Breast epithelium (tissue), 4 donors: ENCODE measurements at regions not wholly inside any gene's neighbourhood (a gene's known extent, or its start where the extent isn't known, plus 50 kb on each side); places are given as distances from the start of the nearest gene placed in this dataset.
"Not testable (repeated sequence)": the region's sequence is repeated elsewhere in the genome, so short reads cannot be mapped to it uniquely, and the experiment has no call there.

Source experiments
- DNase-seq, 2 donors: peaks; one replicate each; pipeline ENCODE4 v3.0.0-alpha.2; 2019; ENCODE audit warnings: low spot score in 2 of 2
- H3K27ac ChIP-seq, 2 donors: fragments of 200-600 bp; sonication (generic) in 1 of 2; one replicate each; pipeline ENCODE4 v1.5.1; 2016 to 2019; ENCODE audit warnings: mild to moderate bottlenecking in 1 of 2
- H3K27me3 ChIP-seq, 2 donors: fragments of 200-600 bp; sonication (generic) in 1 of 2; one replicate each; pipeline versions ENCODE4 v1.5.1 to v1.6.0; 2017 to 2019; ENCODE audit warnings: control low read depth in 1 of 2, mild to moderate bottlenecking in 1 of 2
- H3K36me3 ChIP-seq: fragments of 200-600 bp; one replicate; pipeline ENCODE4 v1.5.1; 2019
- H3K4me1 ChIP-seq, 2 donors: fragments of 200-600 bp; sonication (generic); one replicate each; pipeline ENCODE4 v1.5.1; 2016 to 2019; ENCODE audit warnings: control low read depth in 1 of 2
- H3K4me3 ChIP-seq, 3 donors: fragments of 200-600 bp; sonication (generic); 1 replicate in 2 of 3; 2 replicates in 1 of 3; pipeline ENCODE4 v1.5.1; 2016 to 2019; ENCODE audit warnings: mild to moderate bottlenecking in 3 of 3, moderate library complexity in 2 of 3
- H3K9me3 ChIP-seq, 2 donors: fragments of 200-600 bp; sonication (generic) in 1 of 2; one replicate each; pipeline ENCODE4 v1.5.1; 2016 to 2019; ENCODE audit warnings: control low read depth in 1 of 2
- POLR2A ChIP-seq: fragments of 450-650 bp; IDR thresholded peaks from one replicate; pipeline ENCODE4 v1.6.1; 2016; ENCODE audit warnings: antibody characterized with exemption, mild to moderate bottlenecking, moderate library complexity
- POLR2AphosphoS5 ChIP-seq, 3 donors: sonication (generic); formaldehyde crosslinking; IDR thresholded peaks; one replicate each; pipeline ENCODE4 v1.6.1; 2017; ENCODE audit warnings: antibody characterized with exemption in 3 of 3
- intact Hi-C: fragments of 100-400 bp; cut with DNase I; formaldehyde crosslinking; loops from one replicate; pipeline ENCODE4 v1.15.1; 2023; ENCODE audit warnings: low total_unique reads
- TF ChIP-seq, protein P1 (sequence below), 3 donors: fragments of 450-650 bp; IDR thresholded peaks; one replicate each; pipeline ENCODE4 v1.5.1; 2016 to 2017; ENCODE audit warnings: antibody characterized with exemption in 3 of 3, mild to moderate bottlenecking in 3 of 3, moderate library complexity in 3 of 3

DNA sequence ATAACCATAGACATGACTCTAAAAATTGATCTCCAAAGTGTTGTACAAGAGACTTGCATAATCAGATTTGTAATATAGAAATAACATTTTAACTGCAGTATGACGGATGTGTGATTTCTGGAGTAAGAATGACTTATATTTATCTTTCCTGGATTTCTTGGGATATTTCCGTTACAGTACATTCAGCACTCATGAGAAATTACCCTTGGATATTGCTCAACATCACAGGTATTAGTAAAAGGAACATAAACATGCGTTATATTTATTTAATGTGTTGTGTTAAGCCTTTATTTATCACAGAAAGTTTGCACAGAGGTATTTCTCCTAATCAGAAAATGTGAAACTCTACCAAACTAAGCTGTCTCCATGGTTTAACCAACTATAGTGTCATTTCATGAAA lies 1823.9 kb upstream of the C9orf72 start:
- Histone ChIP-seq H3K4me3 (no peak overlapping the region), H3K36me3 (no peaks in the 10 kb centered on the region), H3K9me3 (peaks cover 0 to 3% of the 10 kb centered on the region in 2 donors), H3K27me3 (no peaks in the 10 kb centered on the region), H3K4me1 (no peaks in the 10 kb centered on the region), H3K27ac (no peak overlapping the region)
- no peak for DNase-seq
- TF ChIP-seq POLR2AphosphoS5 (IDR thresholded peaks at IDR 0.05) = no peak
- TF ChIP-seq, protein P1, sequence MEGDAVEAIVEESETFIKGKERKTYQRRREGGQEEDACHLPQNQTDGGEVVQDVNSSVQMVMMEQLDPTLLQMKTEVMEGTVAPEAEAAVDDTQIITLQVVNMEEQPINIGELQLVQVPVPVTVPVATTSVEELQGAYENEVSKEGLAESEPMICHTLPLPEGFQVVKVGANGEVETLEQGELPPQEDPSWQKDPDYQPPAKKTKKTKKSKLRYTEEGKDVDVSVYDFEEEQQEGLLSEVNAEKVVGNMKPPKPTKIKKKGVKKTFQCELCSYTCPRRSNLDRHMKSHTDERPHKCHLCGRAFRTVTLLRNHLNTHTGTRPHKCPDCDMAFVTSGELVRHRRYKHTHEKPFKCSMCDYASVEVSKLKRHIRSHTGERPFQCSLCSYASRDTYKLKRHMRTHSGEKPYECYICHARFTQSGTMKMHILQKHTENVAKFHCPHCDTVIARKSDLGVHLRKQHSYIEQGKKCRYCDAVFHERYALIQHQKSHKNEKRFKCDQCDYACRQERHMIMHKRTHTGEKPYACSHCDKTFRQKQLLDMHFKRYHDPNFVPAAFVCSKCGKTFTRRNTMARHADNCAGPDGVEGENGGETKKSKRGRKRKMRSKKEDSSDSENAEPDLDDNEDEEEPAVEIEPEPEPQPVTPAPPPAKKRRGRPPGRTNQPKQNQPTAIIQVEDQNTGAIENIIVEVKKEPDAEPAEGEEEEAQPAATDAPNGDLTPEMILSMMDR (IDR thresholded peaks at IDR 0.05) = no peak
- TF ChIP-seq POLR2A = no peak
- intact Hi-C loops = no loop called here

DNA sequence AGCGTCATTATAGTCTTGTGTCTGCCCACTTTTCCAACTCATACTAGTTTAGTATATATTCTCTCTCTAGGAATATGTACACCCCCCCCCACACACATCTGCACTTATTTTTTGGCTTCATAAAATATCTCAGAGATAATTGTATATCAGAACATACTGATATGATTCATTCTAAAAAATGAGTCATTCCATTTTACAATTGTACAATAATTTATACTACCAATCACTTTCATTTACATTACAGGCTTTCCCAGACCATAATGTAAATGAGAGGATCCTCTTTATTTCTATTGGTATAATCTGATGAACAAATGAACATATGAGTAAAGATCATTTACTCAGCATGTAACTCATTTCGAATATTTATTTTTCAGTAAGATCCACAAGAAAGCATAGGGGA lies 1842.9 kb upstream of the C9orf72 start:
- no peaks in the 10 kb centered on the region for H3K27me3 ChIP-seq
- H3K4me1 ChIP-seq = no peaks in the 10 kb centered on the region
- no peak for TF ChIP-seq POLR2A
- no peaks in the 10 kb centered on the region for H3K36me3 ChIP-seq
- no peaks in the 10 kb centered on the region for H3K9me3 ChIP-seq
- no peak overlapping the region for H3K27ac ChIP-seq
- H3K4me3 ChIP-seq = no peak overlapping the region
- DNase-seq = no peak
- intact Hi-C loops = no loop called here

DNA sequence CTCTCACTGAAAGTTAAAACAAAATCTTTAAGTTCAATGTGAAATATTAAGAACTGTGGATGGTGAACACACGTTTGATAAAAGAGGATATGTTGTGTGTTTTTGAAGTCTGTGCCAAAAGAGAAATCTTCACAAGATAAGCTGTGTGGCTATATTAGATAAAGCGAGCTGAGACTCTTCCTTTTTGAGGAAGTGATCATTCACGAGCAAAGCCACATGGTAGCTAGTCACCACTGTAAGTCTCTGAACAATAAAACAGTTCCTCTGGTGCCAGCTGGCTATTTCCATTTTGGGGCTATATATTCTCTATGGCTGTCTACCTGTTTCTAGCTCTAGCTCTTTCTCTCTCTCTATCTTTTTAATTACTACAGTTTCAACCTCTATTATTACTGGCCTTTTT lies 1849.2 kb upstream of the C9orf72 start:
- intact Hi-C loops = no loop called here
- TF ChIP-seq POLR2A = no peak
- TF ChIP-seq POLR2AphosphoS5 (IDR thresholded peaks at IDR 0.05) = no peak
- TF ChIP-seq, protein P1 (IDR thresholded peaks at IDR 0.05) = no peak
- Histone ChIP-seq H3K36me3 (no peaks in the 10 kb centered on the region), H3K4me3 (no peak overlapping the region), H3K4me1 (no peaks in the 10 kb centered on the region), H3K27ac (no peak overlapping the region), H3K9me3 (no peaks in the 10 kb centered on the region), H3K27me3 (no peaks in the 10 kb centered on the region)
- no peak for DNase-seq

DNA sequence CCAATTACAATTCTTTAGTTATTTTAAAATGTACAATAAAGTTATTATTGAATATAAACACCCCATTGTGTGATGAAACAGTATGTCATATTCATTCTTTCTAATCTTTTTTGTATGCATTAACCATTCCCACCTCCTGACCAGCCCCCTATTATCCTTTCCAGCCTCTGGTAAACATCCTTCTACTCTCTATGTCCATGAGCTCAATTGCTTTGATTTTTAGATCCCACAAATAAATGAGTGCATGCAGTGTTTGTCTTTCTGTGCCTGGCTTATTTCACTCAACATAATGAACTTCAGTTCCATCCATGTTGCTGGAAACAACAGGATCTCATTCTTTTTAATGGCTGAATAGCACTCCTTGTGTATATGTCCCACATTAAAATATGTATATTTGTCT lies 1858.9 kb upstream of the C9orf72 start:
- H3K36me3 ChIP-seq = no peaks in the 10 kb centered on the region
- no peak for DNase-seq
- H3K4me1 ChIP-seq = no peaks in the 10 kb centered on the region
- intact Hi-C loops = no loop called here
- H3K9me3 ChIP-seq = no peaks in the 10 kb centered on the region
- TF ChIP-seq POLR2A = no peak
- TF ChIP-seq, protein P1 (IDR thresholded peaks at IDR 0.05) = no peak
- no peak for TF ChIP-seq POLR2AphosphoS5 (IDR thresholded peaks at IDR 0.05)
- H3K27me3 ChIP-seq = no peaks in the 10 kb centered on the region
- no peak overlapping the region for H3K4me3 ChIP-seq
- no peak overlapping the region for H3K27ac ChIP-seq

DNA sequence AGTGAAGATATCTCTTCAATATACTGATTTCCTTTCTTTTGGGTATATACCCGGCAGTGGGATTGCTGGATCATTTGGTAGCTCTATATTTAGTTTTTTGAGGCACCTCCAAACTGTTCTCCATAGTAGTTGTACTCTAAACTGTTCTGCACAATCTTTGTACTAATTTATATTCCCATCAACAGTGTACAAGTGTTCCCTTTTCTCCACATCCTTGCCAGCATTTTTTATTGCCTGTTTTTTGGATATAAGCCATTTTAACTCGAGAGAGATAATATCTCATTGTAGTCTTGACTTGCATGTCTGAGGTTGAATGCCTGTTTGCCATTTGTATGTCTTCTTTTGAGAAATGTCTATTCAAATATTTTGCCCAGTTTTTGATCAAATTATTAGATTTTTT lies 1859.4 kb upstream of the C9orf72 start:
- DNase-seq, H3K9me3 ChIP-seq, H3K27me3 ChIP-seq, intact Hi-C loops, H3K4me1 ChIP-seq, H3K4me3 ChIP-seq, H3K27ac ChIP-seq, H3K36me3 ChIP-seq: not testable (repeated sequence)

DNA sequence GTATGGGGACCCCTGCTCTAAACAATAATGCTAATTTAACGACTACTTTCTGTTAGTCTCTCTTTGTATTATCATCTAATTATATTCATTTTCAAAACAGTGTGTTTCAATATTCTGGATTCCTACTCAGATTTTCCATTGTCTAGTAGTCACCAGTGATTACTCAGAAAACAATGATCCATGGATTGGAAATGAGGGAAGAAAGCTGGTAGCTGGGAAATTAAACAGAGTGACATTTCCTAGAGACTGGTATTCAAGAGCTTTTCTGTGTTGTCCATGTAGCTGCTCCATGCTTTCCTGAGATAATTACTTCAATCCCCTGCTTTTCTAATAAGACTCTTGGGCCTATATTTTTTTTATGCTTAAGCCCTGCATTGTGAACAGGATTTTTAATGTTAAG lies 1862.1 kb upstream of the C9orf72 start:
- Histone ChIP-seq H3K4me3 (no peak overlapping the region), H3K27me3 (no peaks in the 10 kb centered on the region), H3K4me1 (no peaks in the 10 kb centered on the region), H3K36me3 (no peaks in the 10 kb centered on the region), H3K9me3 (no peaks in the 10 kb centered on the region), H3K27ac (no peak overlapping the region)
- intact Hi-C loops = no loop called here
- TF ChIP-seq, protein P1 (IDR thresholded peaks at IDR 0.05) = no peak
- TF ChIP-seq POLR2A (no peak), POLR2AphosphoS5 (IDR thresholded peaks at IDR 0.05) (no peak)
- no peak for DNase-seq
